Glomerular endothelial cell (primary cell): ENCODE measurements at regions not wholly inside any gene's neighbourhood (a gene's known extent, or its start where the extent isn't known, plus 50 kb on each side); places are given as distances from the start of the nearest gene placed in this dataset.
"Not testable (repeated sequence)": the region's sequence is repeated elsewhere in the genome, so short reads cannot be mapped to it uniquely, and the experiment has no call there.

Experiments used
- DNase-seq: peaks from one replicate; pipeline ENCODE4 v3.0.0-alpha.2; 2011; ENCODE audit warnings: low read depth, low spot score; ENCODE audit errors: extremely low read depth

DNA sequence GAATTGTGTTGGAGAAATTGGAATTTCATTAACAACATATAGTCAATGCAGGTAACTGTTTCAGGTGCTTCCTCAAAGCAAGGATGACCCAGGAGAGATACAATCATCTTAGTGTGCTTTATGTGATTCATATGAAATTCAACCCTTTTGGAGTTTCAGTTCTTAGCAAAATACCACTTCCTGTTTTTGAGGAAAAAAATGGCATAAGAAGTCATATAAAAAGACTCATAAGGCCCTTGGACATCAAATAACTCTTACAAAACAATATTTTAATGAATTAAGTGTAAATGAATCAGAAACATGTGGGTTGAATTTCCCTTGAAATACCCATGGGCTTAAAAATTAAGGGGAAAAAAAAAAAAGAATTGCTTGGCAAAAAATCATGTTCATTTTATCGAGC lies 926.6 kb downstream of the LTN1 start:
- DNase-seq = no peak

DNA sequence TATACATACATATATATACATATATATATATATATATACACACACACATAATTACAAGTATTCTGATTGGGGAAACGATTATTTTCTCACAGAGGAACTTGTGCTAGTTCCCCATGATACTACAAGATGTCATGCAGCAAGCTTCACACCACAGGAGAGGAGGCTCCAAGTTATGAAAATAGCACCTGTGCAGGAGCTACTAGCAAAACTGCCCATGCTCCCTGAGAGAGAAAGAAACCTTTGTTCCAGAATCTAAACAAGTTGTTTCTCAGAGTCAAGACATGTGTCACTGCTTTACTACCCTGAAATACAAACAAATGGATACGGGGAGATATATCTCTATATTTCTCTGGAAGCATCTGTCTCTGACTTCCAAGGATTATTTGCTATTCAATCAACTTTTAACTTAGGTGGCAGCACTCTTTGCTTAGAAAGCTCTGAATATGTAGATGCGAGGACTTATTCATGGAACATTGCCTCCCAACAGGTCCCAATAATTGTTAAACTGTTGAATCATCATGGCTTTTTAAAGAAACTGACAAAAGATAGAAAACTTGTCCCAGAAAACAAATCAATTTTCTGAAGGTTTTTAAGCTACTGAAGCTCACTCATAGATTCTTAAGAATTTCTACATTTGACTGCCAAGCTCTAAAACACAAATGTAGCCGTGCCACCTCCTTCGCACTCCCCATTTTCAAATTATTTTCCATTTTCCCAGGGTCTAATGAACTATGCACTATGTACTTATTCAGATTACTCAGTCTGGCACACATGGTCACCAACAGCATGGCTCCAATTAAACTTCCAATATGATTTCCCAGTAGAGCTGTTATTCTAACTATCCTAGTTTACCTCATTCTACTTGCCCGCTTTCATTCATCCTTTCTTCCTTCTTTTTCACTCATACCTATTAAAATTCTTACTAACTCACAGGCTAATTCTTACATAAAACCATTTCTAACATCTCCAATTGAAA lies 929.1 kb downstream of the LTN1 start:
- no peak for DNase-seq

DNA sequence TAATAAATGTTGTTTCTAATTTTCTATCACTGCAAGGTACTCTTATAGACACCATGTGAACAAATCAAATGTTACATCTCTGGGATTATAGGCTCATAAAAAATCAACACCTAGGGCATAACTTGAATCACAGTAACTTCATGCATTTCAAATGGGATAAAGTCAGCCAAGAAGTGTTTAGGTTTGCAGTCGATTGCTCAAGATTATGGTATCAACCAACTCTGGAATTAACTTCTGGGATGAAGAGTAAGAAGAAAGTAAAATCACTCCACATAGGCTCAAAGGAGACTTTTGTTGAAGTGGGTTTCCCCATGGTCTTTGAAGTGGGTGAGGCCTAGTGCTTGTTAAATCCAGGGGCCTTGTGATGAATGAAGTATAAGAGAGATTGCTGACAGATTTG lies 939.7 kb downstream of the LTN1 start:
- not testable (repeated sequence) for DNase-seq

DNA sequence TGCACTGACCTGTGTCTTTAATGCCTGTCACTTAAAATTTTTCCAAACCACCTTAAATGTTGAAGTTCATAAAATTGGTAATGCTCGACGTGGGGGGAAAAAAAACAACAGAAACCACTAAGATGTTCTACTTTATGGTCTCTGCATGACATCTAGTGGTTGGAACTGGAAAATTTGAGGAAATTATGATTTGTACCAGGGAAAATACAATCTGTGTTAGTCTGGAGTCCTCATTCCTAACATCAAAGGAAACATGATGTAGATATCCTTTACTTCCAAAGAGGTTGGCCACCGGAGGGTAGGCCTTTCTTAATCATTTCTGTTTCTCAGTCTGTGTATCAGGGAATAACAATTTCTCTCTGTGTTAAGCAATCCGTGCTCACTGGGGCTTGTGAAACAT lies 941.0 kb downstream of the LTN1 start:
- DNase-seq = peak; percentile 25

DNA sequence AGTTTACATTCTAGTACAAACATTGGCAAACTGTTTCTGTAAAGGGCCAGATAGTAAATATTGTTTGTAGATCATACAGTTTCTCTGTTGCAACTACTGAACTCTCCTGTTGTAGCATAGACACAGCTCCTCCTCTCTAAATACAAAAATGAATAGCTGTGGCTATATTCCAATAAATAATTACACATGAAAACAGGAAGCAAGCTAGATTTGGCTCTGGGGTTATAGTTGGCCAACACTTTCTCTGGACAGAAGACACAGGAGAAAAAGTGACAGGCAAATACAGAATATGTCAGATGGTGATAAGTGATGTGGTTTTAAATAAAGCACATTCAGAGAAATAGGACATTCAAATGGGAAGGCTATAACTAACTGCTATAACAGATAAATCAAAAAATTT lies 957.0 kb downstream of the LTN1 start:
- DNase-seq = not testable (repeated sequence)

DNA sequence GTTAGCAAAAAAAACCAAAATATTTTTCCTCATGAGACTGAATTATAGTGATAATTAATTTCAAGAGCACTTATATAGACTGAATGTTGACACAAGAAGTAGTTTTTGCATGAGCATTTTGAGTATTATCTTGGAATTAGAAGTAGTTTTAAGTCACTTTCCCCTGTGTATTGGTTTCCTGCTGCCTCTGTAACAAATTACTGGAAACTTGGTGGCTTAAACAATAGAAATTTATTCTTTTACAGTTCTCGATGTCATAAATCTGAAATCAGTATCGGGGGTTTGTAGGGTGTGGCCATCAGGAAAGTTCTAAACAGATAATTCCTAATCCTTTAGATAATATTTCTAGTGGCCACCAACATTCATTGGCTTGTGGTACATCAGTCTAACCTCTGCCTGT lies 957.8 kb downstream of the LTN1 start:
- DNase-seq = not testable (repeated sequence)

DNA sequence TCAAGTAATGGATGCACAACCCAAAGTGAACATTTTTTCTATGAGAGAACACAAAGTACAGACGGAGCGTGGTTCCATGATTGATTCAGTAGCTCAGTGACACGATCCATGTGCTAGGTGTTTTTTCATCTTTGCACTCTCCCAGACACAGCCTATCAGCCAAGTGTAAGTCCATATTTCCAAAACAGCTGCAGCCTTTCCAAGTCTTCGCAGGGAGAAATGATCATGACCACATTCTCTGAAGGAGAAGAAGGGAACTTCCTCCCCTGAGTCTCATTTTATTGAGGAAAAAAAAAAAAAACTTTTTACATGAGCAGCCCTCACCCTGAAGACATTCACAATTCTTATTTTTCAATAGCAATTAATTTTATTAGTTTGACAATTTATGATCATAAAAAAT lies 958.3 kb downstream of the LTN1 start:
- not testable (repeated sequence) for DNase-seq

DNA sequence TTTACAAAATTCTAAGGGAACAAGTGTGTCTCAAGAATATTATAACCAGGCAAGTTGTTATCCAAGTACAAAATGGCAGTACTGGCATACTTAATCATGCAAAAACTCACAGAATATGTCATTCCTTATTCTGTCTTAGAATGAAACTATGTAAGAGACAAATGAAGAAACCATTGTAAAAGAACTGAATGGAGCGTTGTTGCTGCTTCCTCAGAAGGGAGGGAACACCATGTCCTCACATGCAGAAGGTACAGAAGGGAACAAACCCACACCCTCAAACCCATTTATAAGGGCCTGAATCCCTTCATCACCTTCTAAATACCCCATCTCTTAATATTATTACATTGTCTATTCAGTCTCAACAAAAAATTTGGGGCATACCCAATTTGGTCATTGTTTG lies 960.0 kb downstream of the LTN1 start:
- not testable (repeated sequence) for DNase-seq

DNA sequence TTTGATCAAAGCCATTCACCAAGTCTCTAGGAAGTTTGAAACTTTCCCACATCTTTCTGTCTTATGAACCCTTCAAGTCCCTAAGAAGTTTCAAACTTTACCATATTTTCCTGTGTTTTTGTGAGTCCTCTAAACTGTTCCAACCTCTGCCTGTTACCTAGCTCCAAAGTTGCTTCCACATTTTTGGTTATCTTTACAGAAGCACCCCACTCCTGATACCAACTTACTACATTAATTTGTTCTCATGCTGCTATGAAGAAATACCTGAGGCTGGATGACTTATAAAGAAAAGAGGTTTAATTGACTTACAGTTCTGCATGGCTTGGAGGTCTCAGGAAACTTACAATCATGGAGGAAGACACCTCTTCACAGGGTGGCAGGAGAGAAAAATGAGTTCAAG lies 961.6 kb downstream of the LTN1 start:
- DNase-seq = not testable (repeated sequence)

DNA sequence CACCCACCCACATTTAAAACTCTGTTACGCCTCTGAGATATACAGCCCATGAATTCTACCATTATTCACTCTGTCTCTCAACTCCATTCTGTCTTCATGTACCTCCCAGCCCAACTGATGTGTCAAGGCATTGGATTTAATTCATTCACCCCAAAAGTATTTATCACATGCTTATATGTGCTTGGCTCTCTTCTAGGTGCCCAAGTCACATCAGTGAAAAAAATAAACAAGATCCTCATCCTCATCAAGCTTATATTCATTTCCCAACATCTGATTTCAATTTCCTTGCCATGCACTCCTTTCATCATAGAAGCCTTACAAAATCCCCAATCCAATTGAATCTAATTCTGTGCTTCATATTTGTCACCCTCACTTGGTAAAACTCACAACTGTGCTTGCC lies 967.6 kb downstream of the LTN1 start:
- DNase-seq = no peak

DNA sequence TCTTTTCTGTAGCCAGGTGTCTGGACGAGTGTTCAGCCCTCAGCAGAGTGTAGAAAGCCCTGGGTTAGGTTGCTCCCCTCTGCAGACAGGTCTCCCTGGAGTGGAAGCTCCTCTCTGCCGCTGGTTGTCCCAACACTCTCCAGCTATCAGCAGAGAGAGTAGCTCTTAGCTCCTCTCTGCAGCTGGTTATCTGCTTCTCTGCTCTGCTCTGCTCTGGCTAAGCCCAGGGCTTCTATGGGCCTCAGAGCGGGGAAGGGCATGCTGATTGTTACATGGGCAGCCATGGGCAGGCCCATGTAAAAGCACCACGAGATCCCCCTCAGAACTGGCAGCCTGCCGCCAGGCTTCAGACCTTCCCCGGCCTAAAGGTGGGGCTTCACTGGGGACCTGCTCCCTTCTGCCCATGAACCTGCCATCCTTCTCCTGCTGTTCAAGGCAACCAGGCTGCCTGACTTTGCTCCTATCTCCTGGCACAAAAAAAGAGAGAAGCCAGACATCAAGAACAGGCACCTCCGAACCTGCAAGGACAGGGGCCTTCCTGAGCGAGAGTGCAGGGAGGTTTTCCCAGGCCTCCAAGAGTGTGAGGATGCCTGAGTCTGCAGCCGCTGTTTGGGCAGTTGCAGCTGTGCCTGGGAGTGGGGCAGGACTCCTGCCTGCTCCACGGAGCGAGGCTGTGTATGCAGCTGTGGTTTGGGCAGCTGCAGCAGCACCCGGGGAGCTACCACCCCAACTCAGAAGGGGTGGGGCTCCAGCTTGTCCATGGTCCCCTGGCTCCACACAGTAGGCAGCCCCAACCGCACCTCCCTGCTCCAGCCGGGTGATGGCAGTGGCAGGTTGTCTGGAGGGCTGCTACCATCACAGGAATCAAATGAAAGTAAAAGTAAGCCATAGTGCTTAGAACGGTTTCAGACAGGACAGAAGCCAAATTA lies 973.7 kb downstream of the LTN1 start:
- DNase-seq = no peak

DNA sequence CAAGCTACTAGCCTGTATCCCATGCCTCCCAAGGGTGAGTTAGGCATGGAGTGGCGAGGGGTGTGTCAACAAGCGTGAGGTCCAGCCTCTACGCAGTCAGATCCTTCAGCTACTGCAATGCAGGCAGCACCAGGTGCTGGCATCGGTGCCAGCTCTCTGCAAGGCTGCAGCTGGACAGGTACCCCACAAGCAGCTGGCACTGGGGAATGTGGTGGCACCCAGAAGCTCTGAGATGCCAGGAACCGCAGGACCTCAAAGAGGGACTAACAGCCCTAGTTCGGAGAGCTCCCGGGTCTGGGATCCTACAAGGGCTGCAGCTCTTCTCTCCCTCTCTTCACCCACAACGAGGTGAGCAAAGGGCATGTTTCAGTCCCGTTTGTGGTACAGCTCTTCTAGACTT lies 974.5 kb downstream of the LTN1 start:
- no peak for DNase-seq

DNA sequence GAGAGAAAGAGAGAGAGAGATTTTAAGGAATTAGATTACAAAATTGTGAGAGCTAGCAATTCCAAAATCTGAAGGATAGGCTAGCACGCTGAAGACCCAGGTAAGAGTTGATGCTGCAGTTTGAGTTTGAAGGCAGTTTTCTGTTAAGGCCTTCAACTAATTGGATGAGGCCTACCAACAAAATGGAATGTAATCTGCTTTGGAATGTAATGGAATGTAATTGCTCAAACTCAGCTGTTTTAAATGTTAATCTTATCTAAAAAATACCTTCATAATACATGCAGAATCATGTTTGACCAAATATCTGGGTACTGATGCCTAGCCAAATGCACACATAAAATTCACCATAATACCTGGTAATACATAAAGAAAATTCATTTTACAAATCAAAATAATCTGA lies 976.1 kb downstream of the LTN1 start:
- no peak for DNase-seq

DNA sequence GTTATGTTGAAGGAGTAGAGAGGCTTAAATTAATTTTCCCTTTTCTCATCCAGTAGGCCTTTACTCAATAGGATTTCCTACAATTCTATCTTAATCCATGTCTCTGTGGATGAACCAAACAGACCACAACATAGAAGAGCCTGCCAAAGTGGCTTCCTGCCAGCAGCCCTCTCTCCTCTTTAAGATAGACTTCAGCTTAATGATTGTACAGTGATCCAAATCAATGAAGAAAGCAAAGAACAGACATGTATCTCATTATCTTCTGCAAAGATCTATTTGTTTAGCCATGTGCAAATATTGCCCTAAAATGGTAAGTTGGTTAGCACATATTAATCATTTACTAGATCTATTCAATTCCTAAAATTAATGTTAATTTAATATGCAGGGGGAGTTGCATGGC lies 979.6 kb downstream of the LTN1 start:
- DNase-seq = not testable (repeated sequence)

DNA sequence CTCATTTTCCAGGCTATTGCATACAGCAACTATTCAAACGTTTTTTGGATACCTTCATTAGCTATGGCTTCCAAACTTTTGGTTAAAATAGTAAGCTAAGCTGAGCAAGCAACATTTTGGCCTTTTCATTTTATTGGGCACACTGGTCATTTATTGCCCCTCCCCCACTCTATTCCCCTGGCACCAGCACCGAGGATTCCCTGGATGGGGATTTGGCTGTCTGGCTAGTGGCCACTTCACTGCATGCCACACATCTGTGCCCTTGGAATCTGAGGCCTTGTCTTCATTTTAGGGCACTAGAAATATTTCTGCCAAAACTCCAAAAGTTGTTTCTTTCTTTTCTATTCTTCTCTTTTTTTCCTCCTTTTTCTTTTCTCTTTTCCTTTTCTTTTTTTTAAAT lies 980.7 kb downstream of the LTN1 start:
- DNase-seq = not testable (repeated sequence)

DNA sequence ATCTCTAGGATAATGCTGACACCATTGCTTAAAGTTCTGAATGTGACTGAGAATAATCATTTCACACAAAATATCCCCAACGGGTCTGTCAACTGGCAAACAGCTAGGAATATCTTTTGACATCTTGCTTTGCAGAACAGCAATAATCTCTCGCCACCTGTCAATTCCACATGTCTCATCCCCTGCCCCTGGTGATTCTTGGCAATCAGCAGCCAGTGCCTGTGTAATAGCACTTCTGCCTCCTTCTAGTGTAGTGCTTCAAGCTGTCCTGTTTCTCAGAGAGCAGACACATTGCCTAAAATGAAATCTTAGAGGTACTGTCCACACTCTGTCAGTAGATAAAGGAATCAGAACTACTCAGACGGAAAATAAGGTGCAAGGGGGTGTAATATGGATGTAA lies 984.4 kb downstream of the LTN1 start:
- DNase-seq = not testable (repeated sequence)

DNA sequence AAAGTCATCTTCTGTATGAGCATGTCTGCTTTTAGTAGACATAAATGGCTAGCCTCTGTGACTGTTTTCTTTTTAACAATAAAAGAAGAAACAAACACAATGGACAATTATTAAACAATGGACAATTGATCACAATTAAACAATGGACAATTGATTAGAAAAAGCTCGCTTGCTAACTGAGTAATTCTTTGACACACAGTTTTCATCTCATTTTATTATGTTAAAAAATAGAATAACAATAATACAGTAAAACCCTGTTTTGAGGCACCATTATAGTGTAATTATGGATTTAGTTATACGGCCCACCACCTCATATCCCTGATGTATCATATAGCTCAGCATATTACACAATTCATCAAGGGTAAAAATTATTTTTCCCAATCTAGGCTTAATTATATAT lies 989.0 kb downstream of the LTN1 start:
- not testable (repeated sequence) for DNase-seq

DNA sequence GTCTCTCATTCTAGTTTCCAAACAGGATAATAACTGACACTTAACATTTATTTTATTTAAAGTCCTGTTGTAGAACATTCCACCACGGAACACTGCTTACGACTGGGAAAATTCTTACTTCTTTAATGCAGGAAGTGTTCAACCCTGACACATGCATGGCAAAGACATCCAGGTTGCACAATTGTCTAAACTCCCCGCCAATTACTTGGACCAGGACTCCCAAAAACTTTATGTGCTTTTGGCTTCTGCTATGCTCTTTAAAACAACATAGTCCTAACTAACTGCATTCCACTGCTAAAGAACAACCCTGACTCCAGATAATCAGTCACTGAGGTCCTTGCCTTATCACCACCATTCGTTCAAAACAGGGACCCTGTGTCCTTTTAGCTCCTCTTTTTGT lies 995.8 kb downstream of the LTN1 start:
- not testable (repeated sequence) for DNase-seq

DNA sequence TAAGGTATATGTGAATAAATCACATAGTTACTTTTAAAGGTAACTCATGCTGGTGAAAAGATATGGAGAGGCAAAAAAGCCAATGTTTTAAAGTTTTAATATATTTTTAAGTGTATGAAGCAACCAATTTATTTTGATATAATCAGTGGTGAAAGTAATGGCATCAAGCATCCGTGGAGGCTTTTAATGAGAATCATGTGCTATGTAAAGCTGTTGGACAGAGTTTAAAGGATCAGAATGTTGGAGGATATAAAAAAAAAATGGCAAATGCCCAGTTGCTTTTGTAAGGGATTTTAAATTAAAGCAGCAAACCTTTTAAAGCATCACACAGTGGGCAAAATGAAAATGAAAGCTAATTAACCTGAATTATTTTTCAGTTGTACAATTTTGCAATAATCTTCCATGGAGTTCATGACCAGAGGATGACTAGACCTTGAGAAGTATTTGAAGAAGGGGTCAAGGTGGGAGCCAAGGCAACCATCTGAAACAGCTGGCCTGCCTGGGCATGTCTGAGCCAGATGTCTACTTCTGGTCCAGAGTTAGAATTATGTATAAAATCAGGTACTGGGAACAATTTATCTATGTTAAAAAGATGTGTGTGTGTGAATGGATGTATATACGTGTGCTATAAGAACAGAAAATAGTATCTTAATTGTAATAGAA lies 1007.9 kb downstream of the LTN1 start:
- DNase-seq = not testable (repeated sequence)

DNA sequence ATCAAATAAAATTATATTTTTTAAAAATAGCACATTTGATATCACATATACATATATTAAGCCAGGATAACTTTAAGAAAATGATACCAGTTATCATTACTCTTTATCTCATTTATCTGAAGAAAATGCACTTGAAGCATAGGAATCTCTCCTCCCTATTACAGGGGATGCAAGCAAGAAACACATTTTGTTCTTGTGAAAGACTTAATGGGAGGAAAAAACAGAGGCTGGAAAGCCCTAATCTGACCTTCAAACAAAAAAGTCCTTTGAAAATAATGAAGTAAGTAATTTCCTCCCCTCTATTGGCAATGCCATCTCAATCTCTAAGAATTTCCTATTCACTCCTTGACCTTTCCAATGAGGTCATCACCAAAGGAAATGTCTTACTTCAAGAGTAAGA lies 1012.6 kb upstream of the ADAMTS5 start:
- peak; percentile 36 for DNase-seq

DNA sequence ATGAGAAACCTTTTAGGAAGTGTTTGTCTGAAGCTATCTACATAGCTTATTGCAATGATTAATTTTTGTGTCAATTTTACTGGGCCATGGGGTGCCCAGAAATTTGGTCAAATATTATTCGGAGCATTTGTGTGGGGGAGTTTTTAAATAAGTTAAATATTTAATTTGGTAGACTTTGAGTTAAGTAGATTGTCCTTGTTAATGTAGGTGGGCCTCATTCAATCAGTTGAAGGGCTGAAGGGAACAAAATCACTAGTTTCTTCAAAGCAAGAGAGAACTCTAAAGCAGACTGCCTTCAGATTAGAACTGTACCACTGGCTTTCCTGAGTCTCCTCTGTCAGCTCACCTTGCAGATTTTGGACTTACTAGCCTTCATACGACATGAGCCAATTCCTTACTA lies 1008.6 kb upstream of the ADAMTS5 start:
- DNase-seq = no peak
